HG02571 (cell line): ENCODE measurements at regions not wholly inside any gene's neighbourhood (a gene's known extent, or its start where the extent isn't known, plus 50 kb on each side); places are given as distances from the start of the nearest gene placed in this dataset.
"Not testable (repeated sequence)": the region's sequence is repeated elsewhere in the genome, so short reads cannot be mapped to it uniquely, and the experiment has no call there.

Experiments used
- ATAC-seq: cut with Tn5 transposase; IDR thresholded peaks from one replicate; pipeline ENCODE4 v1.9.1; 2021; ENCODE audit warnings: mild to moderate bottlenecking, moderate library complexity; ENCODE audit not compliant: unreplicated experiment

GRCh38 chr1:192476802-192477298, 98.7 kb upstream of the RGS1 start:
- peak; percentile 89 for ATAC-seq

- no peak for ATAC-seq
Observed at GRCh38 chr1:192477630-192478029, 97.9 kb upstream of the RGS1 start.

GRCh38 chr1:192485692-192486436, 89.7 kb upstream of the RGS1 start:
- no peak for ATAC-seq

- ATAC-seq = no peak
Observed at GRCh38 chr1:192488058-192488457, 87.5 kb upstream of the RGS1 start.

GRCh38 chr1:192489047-192489446, 86.5 kb upstream of the RGS1 start:
- ATAC-seq = no peak

- peak; percentile 66 for ATAC-seq
Observed at GRCh38 chr1:192489748-192490147, 85.8 kb upstream of the RGS1 start.

GRCh38 chr1:192491804-192492554, 83.6 kb upstream of the RGS1 start:
- ATAC-seq = no peak

- no peak for ATAC-seq
Observed at GRCh38 chr1:192493584-192493983, 82.0 kb upstream of the RGS1 start.

- no peak for ATAC-seq
Observed at GRCh38 chr1:192496369-192497056, 79.1 kb upstream of the RGS1 start.

- ATAC-seq = no peak
Observed at GRCh38 chr1:192497214-192497794, 78.3 kb upstream of the RGS1 start.

GRCh38 chr1:192498092-192498491, 77.5 kb upstream of the RGS1 start:
- not testable (repeated sequence) for ATAC-seq

GRCh38 chr1:192499061-192499581, 76.5 kb upstream of the RGS1 start:
- ATAC-seq = not testable (repeated sequence)

- ATAC-seq = not testable (repeated sequence)
Observed at GRCh38 chr1:192500541-192500940, 75.0 kb upstream of the RGS1 start.

- ATAC-seq = peak; percentile 93
Observed at GRCh38 chr1:192506741-192507155, 68.8 kb upstream of the RGS1 start.

GRCh38 chr1:192512426-192513162, 63.0 kb upstream of the RGS1 start:
- ATAC-seq = no peak

- no peak for ATAC-seq
Observed at GRCh38 chr1:192513196-192513595, 62.4 kb upstream of the RGS1 start.

GRCh38 chr1:192513697-192514096, 61.9 kb upstream of the RGS1 start:
- ATAC-seq = no peak

GRCh38 chr1:192516776-192517297, 58.7 kb upstream of the RGS1 start:
- ATAC-seq = peak; percentile 98

- not testable (repeated sequence) for ATAC-seq
Observed at GRCh38 chr1:192517716-192518355, 57.7 kb upstream of the RGS1 start.
